HepG2 (cell line): ENCODE measurements at regions not wholly inside any gene's neighbourhood (a gene's known extent, or its start where the extent isn't known, plus 50 kb on each side); places are given as distances from the start of the nearest gene placed in this dataset.

Experiments
- HMGA1 ChIP-seq: sonication (generic); formaldehyde crosslinking; conservative IDR thresholded peaks from 2 replicates; pipeline ENCODE4 v1.4.0; 2020; ENCODE audit warnings: missing genetic modification reagents
- KLF16 ChIP-seq, 2 experiments: sonication (generic) in 1 of 2; formaldehyde crosslinking in 1 of 2; IDR thresholded peaks; 2 replicates each; pipeline versions ENCODE4 v1.6.1 to v1.8.0; 2016 to 2023; ENCODE audit warnings: missing genetic modification reagents in 2 of 2, missing compliant biosample characterization in 1 of 2
- NFYB ChIP-seq: sonication (generic); formaldehyde crosslinking; IDR thresholded peaks from 2 replicates; pipeline ENCODE4 v1.4.0; 2020; ENCODE audit warnings: missing genetic modification reagents
- PHF21A ChIP-seq: sonication (generic); formaldehyde crosslinking; IDR thresholded peaks from 2 replicates; pipeline ENCODE4 v1.5.0; 2020; ENCODE audit warnings: mild to moderate bottlenecking, missing genetic modification reagents
- RNF2 ChIP-seq: fragments of 450-650 bp; conservative IDR thresholded peaks from 2 replicates; pipeline ENCODE4 v1.6.1; 2016; ENCODE audit warnings: low read depth
- SOX13 ChIP-seq, 3 experiments: fragments of 450-650 bp in 1 of 3; sonication (generic) in 1 of 3; formaldehyde crosslinking in 1 of 3; IDR thresholded peaks in 2 of 3; conservative IDR thresholded peaks in 1 of 3; 2 replicates each; pipeline versions ENCODE4 v1.5.0 to v1.6.1; 2016 to 2020; ENCODE audit warnings: antibody characterized with exemption in 1 of 3, mild to moderate bottlenecking in 1 of 3, missing compliant biosample characterization in 1 of 3, missing genetic modification reagents in 1 of 3, moderate library complexity in 1 of 3
- SP4 ChIP-seq: sonication (generic); formaldehyde crosslinking; IDR thresholded peaks from 2 replicates; pipeline ENCODE4 v1.8.1; 2023; ENCODE audit warnings: mild to moderate bottlenecking, missing genetic modification reagents
- ZNF124 ChIP-seq: sonication (generic); formaldehyde crosslinking; IDR thresholded peaks from 2 replicates; pipeline ENCODE4 v1.4.0; 2020; ENCODE audit warnings: missing genetic modification reagents
- ZNF263 ChIP-seq: sonication (generic); formaldehyde crosslinking; IDR thresholded peaks from 2 replicates; pipeline ENCODE4 v1.4.0; 2020; ENCODE audit warnings: missing genetic modification reagents
- ZNF558 ChIP-seq: sonication (generic); formaldehyde crosslinking; IDR thresholded peaks from 2 replicates; pipeline ENCODE4 v1.9.0; 2022; ENCODE audit warnings: mild to moderate bottlenecking, missing genetic modification reagents, borderline replicate concordance
- ZNF607 ChIP-seq: sonication (generic); formaldehyde crosslinking; IDR thresholded peaks from 2 replicates; pipeline ENCODE4 v1.5.1; 2020; ENCODE audit warnings: missing genetic modification reagents, mild to moderate bottlenecking, borderline replicate concordance
- ZNF614 ChIP-seq: IDR thresholded peaks from 2 replicates; pipeline ENCODE4 v1.6.1; 2018; ENCODE audit warnings: missing biosample characterization, missing genetic modification reagents, inconsistent platforms, borderline replicate concordance
- ZNF850 ChIP-seq: sonication (generic); formaldehyde crosslinking; conservative IDR thresholded peaks from 2 replicates; pipeline ENCODE4 v1.9.0; 2021; ENCODE audit warnings: mild to moderate bottlenecking, missing genetic modification reagents
- ZSCAN29 ChIP-seq: sonication (generic); formaldehyde crosslinking; conservative IDR thresholded peaks from 2 replicates; pipeline ENCODE4 v1.4.0; 2020; ENCODE audit warnings: mild to moderate bottlenecking, missing genetic modification reagents
- TF ChIP-seq, protein P1 (sequence below): sonication (generic); formaldehyde crosslinking; IDR thresholded peaks from 2 replicates; pipeline ENCODE4 v1.5.0; 2020; ENCODE audit warnings: mild to moderate bottlenecking, missing genetic modification reagents, borderline replicate concordance
- TF ChIP-seq, protein P2 (sequence below): sonication (generic); formaldehyde crosslinking; IDR thresholded peaks from 2 replicates; pipeline ENCODE4 v1.8.0; 2022; ENCODE audit warnings: missing genetic modification reagents, mild to moderate bottlenecking, inconsistent platforms, borderline replicate concordance
- TF ChIP-seq, protein P3 (sequence below): sonication (generic); formaldehyde crosslinking; IDR thresholded peaks from 2 replicates; pipeline ENCODE4 v1.8.0; 2022; ENCODE audit warnings: mild to moderate bottlenecking, missing genetic modification reagents, borderline replicate concordance
- TF ChIP-seq, protein P4 (sequence below): sonication (generic); formaldehyde crosslinking; IDR thresholded peaks from 2 replicates; pipeline ENCODE4 v1.4.0; 2020; ENCODE audit warnings: missing genetic modification reagents
- TF ChIP-seq, protein P5 (sequence below): sonication (generic); formaldehyde crosslinking; IDR thresholded peaks from 2 replicates; pipeline ENCODE4 v1.8.0; 2022; ENCODE audit warnings: mild to moderate bottlenecking, missing genetic modification reagents

DNA sequence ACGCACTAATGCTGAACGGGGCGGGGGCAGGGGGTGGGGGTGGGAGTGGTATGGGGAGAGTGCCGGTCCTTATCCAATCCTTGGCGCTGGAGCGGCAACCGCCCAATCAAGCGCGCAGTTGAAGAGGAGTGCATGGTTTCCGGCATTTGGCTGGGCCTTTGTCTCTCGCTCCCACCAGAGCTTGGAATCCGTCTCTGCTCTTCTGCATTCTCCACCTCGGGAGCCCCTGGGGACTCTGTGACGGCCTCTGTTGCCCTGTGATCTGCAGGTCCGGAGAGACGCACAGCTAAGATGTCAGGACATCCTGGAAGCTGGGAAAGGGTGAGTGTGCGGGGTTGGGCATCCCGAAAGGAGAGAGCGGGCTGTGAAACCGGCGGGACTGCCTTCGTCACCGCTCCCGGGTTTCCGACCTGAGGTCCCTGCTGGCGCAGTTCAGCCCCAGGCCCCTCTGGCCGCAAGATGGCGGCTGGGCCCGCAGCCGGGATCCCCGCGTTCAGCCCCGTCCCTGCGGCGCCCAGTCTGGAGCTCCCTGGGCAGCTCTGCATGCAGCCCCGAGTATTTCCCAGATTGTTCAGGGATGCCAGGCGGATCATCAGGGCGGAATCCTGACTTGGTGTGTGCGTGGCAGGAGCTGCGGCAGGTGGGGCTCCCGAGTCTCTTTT, 53.6 kb upstream of the ZNF254 start (continued):
- TF ChIP-seq, protein P1, sequence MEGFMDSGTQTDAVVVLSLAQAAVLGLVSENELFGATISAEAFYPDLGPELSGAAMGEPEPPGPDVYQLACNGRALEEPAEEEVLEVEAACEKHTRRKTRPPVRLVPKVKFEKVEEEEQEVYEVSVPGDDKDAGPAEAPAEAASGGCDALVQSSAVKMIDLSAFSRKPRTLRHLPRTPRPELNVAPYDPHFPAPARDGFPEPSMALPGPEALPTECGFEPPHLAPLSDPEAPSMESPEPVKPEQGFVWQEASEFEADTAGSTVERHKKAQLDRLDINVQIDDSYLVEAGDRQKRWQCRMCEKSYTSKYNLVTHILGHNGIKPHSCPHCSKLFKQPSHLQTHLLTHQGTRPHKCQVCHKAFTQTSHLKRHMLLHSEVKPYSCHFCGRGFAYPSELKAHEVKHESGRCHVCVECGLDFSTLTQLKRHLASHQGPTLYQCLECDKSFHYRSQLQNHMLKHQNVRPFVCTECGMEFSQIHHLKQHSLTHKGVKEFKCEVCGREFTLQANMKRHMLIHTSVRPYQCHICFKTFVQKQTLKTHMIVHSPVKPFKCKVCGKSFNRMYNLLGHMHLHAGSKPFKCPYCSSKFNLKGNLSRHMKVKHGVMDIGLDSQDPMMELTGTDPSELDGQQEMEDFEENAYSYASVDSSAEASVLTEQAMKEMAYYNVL (CRISPR knock-in tag), result peak; percentile 83
- TF ChIP-seq, protein P2, sequence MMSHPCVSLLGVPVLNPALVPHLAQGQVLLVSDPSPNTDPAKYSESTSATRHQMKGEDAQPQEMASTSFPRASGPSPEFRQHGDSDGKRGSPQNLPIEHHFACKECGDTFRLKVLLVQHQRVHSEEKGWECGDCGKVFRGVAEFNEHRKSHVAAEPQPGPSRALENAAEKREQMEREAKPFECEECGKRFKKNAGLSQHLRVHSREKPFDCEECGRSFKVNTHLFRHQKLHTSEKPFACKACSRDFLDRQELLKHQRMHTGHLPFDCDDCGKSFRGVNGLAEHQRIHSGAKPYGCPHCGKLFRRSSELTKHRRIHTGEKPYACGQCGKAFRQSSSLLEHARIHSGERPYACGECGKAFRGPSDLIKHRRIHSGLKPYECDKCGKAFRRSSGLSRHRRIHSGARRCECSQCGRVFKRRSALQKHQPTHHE (CRISPR knock-in tag), result 0 out of 2 replicates have a peak, but pooled peaks have one; percentile 40
- TF ChIP-seq PHF21A (CRISPR knock-in tag) (peak; percentile 31; the same call in 1 of the 2 replicates), ZSCAN29 (CRISPR knock-in tag) (no peak), ZNF850 (no peak), ZNF558 (CRISPR knock-in tag) (0 out of 2 replicates have a peak, but pooled peaks have one; percentile 48), HMGA1 (no peak), NFYB (CRISPR knock-in tag) (peak; percentile 73), KLF16 (CRISPR knock-in tag; IDR thresholded peaks at IDR 0.05) (0 out of 4 replicates have a peak, but pooled peaks of 1 of the 2 experiments have one; percentile 51), RNF2 (no peak), ZNF124 (0 out of 2 replicates have a peak, but pooled peaks have one; percentile 30), ZNF614 (peak; percentile 14; the same call in 1 of the 2 replicates), ZNF607 (CRISPR knock-in tag) (0 out of 2 replicates have a peak, but pooled peaks have one; percentile 28), ZNF263 (0 out of 2 replicates have a peak, but pooled peaks have one; percentile 12), SOX13 (IDR thresholded peaks at IDR 0.05) (no peak), SOX13 (CRISPR knock-in tag; conservative IDR thresholded peaks at IDR 0.05 in 1 of 2, IDR thresholded peaks at IDR 0.05 in 1 of 2) (peak in 1 of 2 experiments; percentile 31; a peak in 1 of 4 replicates), SP4 (CRISPR knock-in tag) (0 out of 2 replicates have a peak, but pooled peaks have one; percentile 28)
- TF ChIP-seq, protein P3, sequence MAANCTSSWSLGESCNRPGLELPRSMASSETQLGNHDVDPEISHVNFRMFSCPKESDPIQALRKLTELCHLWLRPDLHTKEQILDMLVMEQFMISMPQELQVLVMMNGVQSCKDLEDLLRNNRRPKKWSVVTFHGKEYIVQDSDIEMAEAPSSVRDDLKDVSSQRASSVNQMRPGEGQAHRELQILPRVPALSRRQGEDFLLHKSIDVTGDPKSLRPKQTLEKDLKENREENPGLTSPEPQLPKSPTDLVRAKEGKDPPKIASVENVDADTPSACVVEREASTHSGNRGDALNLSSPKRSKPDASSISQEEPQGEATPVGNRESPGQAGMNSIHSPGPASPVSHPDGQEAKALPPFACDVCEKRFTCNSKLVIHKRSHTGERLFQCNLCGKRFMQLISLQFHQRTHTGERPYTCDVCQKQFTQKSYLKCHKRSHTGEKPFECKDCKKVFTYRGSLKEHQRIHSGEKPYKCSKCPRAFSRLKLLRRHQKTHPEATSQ, result 0 out of 2 replicates have a peak, but pooled peaks have one; percentile 59
- TF ChIP-seq, protein P4, sequence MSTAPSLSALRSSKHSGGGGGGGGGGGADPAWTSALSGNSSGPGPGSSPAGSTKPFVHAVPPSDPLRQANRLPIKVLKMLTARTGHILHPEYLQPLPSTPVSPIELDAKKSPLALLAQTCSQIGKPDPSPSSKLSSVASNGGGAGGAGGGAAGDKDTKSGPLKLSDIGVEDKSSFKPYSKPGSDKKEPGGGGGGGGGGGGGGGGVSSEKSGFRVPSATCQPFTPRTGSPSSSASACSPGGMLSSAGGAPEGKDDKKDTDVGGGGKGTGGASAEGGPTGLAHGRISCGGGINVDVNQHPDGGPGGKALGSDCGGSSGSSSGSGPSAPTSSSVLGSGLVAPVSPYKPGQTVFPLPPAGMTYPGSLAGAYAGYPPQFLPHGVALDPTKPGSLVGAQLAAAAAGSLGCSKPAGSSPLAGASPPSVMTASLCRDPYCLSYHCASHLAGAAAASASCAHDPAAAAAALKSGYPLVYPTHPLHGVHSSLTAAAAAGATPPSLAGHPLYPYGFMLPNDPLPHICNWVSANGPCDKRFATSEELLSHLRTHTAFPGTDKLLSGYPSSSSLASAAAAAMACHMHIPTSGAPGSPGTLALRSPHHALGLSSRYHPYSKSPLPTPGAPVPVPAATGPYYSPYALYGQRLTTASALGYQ, result peak; percentile 21; the same call in 1 of the 2 replicates
- TF ChIP-seq, protein P5, sequence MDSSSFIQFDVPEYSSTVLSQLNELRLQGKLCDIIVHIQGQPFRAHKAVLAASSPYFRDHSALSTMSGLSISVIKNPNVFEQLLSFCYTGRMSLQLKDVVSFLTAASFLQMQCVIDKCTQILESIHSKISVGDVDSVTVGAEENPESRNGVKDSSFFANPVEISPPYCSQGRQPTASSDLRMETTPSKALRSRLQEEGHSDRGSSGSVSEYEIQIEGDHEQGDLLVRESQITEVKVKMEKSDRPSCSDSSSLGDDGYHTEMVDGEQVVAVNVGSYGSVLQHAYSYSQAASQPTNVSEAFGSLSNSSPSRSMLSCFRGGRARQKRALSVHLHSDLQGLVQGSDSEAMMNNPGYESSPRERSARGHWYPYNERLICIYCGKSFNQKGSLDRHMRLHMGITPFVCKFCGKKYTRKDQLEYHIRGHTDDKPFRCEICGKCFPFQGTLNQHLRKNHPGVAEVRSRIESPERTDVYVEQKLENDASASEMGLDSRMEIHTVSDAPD (CRISPR knock-in tag), result 0 out of 2 replicates have a peak, but pooled peaks have one; percentile 38
